GM19099 (cell line): ENCODE measurements at regions not wholly inside any gene's neighbourhood (a gene's known extent, or its start where the extent isn't known, plus 50 kb on each side); places are given as distances from the start of the nearest gene placed in this dataset.

Experiments
- POLR2A ChIP-seq: IDR thresholded peaks from 3 replicates; pipeline ENCODE4 v1.6.1; 2011; ENCODE audit warnings: low read depth; ENCODE audit not compliant: insufficient read length; ENCODE audit errors: extremely low read depth

DNA sequence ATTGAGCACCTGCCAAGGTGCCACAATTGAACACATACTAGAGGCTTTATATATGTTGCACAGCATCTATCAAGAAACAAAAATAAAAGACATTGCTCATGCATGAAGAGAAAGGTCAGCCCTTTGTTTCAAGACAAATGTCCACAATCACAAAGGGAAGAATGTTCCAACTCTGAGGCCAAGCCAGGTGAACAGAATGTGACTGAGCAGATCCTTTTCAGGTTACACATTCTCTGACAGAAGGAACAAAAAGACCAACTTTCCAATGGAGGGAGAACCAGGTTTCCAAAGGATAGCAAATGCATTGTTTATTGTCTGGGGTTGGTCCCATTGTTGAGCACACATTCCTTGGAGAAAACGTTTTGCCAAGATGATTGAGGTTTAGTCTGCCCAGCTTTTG lies 50.2 kb upstream of the FAM174B start:
- TF ChIP-seq POLR2A = no peak

DNA sequence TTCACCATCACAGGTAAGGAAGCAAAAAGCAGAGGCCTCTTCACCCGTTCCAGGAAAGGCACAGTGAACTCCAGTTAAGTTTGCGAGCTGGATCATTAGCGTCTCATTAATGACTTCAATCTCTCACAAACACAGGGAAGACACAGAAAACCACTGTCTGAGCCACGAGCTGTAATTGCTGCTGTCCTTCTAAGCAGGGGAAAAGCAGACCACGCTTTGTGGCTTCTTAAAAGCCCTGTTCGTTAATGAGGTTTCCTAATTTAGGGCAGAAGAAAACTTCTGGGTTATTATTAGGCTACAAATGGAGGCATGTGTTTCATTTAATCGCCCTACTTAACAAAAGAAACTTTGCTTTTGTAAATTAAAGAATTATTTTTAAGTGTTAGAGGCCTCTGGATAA lies 50.6 kb upstream of the FAM174B start:
- TF ChIP-seq POLR2A = no peak

GRCh38 chr15:92707880-92708551 lies 52.4 kb upstream of the FAM174B start:
- no peak for TF ChIP-seq POLR2A

- no peak for TF ChIP-seq POLR2A
Observed at GRCh38 chr15:92708635-92709034, 53.1 kb upstream of the FAM174B start.

DNA sequence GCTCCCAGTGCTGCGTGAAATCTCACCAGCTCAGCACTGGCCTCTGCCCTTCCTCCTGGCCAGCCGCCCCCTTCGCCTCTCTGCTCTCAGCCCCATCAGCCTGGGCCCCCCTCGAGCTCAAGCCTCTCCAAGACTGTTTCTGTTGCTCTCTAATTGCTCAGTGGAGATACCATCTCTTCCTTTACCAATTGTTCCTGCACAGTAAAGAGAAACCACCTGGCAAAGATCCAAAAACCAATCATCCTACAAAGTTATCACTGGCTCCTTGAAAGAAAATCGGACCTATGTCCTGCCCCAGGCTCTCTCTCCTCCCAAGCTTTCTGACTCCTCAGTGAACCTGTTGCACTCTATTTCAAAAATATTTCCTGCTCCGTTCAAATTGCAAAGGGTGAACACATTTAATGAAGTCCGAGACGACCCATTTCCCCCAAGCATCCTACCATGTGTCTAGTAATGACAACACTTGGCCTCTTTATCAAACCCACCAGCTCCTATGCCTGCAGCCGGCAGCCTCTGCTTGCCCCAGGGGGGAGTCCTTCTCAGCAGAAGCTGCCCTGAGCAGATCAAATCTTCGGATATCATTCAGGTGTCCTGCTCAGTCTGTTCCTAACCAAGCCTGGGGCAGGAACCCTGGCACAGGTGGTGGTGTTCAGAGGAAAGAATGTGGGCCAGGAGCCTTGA lies 53.7 kb upstream of the FAM174B start:
- no peak for TF ChIP-seq POLR2A

DNA sequence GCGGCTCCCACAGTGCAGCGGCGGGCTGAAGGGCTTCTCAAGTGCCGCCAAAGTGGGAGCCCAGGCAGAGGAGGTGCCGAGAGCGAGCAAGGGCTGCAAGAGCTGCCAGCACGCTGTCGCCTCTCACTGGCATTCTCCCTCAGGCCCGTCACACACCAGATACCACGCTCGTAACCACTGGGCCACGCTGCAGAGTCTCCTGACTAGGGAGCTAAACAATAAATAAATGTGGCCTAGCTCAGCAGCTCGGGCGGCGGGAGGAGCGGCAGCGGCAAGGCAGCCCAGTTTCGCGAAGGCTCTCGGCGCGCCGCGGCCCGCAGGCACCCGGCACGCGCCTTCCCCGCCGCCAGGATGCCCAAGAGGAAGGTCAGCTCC lies 55.9 kb upstream of the FAM174B start:
- no peak for TF ChIP-seq POLR2A

DNA sequence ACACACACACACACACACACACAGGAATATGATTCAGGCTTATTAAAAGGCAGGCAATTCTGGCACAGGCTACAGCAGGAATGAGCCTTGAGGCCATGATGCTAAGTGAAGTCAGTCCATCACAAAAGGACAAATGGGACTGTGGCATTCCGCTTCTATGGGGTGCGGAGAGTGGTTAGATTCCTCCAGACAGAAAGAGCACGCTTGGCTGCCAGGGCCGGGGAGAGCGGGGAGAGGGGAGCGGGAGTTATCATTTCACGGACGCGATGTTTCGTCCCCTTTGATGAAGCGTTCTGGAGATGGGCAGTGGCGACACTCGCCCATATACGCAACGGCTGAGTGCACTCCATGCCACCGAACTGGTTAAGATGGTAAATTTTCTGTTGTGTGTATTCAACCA lies 58.5 kb upstream of the FAM174B start:
- TF ChIP-seq POLR2A = no peak

GRCh38 chr15:92714477-92715401 lies 59.2 kb upstream of the FAM174B start:
- TF ChIP-seq POLR2A = no peak

GRCh38 chr15:92715758-92716157 lies 60.2 kb upstream of the FAM174B start:
- no peak for TF ChIP-seq POLR2A

DNA sequence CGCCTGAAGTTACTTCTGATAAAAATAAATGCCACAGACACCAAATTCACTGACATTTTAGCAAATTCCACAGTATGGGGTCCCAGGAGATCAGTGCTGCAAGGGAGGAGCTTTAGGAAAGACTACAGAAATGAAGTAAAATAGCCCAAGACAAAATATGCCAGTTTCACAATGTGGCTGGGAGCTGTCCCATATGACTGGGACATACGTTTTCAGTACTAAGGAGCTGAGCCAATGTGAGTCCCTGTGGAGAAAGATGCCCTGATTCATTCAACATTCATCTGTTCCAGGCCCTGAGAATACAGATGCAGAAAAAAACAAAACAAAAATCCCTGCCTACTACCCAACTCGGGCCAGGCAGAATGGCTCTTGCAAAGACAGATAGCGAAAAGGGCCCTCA lies 63.4 kb upstream of the FAM174B start:
- no peak for TF ChIP-seq POLR2A

DNA sequence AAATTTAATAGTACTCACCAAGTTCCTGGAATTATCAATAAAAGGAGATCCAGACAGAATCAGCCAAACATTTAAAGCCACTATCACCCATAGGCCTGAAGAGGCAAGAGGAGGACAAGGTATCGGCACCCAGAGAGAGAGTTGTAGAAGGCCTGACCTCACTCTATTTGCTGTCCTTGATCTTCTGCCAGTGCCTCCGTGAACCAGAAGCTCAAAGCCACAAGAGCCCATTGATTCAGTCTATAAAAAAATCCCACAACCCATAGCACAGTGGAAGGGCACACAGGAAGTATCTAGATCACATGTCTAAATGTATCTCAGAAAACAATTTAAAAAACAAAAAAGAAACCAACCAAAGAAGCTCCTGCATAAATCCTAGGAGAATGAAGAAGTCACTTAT lies 68.6 kb upstream of the FAM174B start:
- no peak for TF ChIP-seq POLR2A

DNA sequence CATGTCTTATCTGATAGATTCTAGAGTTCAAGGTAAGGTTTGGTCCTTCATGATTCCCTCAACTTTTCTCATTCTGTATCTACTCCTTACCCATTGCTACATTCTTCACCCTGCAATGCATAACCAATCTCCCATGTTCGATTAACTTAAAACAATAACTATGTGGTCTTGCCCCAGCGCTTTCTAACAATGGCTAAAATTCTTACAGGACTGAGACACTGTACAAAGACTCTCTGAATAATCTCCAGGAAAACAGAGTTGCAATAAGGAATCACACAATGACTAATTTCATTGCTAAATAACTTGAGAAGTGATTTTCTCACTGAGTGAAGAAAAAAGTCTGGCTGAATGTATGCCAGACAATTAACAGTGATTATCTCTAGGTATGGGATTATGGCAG lies 69.6 kb upstream of the FAM174B start:
- TF ChIP-seq POLR2A = no peak

- no peak for TF ChIP-seq POLR2A
Observed at GRCh38 chr15:92728266-92728665, 72.7 kb upstream of the FAM174B start.

DNA sequence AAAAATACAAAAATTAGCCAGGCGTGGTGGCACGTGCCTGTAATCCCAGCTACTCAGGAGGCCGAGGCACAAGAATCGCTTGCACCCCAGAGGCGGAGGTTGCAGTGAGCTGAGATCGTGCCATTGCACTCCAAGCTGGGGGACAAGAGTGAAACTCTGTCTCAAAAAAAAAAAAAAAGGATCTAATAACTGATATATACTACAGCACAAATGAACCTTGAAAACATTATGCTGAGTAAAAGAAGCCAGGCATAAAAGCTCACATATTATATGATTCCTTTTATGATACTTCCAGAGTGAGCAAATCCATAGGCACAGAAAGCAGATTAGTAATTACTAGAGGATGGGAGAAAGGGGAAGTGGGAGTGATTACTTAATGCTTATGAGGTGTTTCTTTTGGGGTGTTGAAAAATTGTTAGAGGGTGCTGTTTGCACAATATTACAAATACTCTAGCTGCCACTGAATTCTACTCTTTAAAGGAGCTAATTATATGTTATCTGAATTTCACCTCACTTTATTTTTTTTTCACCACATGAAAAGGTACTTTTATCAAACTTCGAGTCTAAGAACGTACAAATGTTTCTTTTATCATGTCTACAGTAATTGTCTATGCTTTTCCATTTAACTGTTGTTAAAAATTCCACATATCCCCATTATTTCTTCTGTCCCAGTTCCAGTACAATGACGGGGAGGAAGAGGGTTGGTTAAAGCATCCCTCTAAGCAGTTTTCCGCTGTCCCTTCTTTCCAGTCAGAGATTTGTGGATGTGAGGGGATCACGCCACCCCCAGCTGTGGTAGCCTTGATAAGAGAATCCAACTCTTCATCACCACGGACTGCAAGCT lies 77.7 kb upstream of the FAM174B start:
- no peak for TF ChIP-seq POLR2A

- TF ChIP-seq POLR2A = no peak
Observed at GRCh38 chr15:92733934-92734521, 78.5 kb upstream of the FAM174B start.

- TF ChIP-seq POLR2A = no peak
Observed at GRCh38 chr15:92745845-92746271, 90.3 kb upstream of the FAM174B start.
